ENCODE measurements at regions not wholly inside any gene's neighbourhood (a gene's known extent, or its start where the extent isn't known, plus 50 kb on each side); places are given as distances from the start of the nearest gene placed in this dataset.

- Histone ChIP-seq H3K27ac (ENCODE audit: low read depth, low read length, poor library complexity, severe bottlenecking) (no peak overlapping the region), H3K79me2 (ENCODE audit: insufficient read depth, low read length) (no peaks in the 10 kb centered on the region), H4K20me1 (ENCODE audit: insufficient read depth, low read length) (no peaks in the 10 kb centered on the region), H3K27me3 (ENCODE audit: insufficient read depth, low read length) (no peaks in the 10 kb centered on the region), H3K9me3 (ENCODE audit: low read length) (no peaks in the 10 kb centered on the region), H3F3A (ENCODE audit: insufficient read depth, low read length) (no peaks in the 10 kb centered on the region), H3K9me2 (ENCODE audit: low read depth, low read length) (no peaks in the 10 kb centered on the region), H2AFZ (ENCODE audit: low read length) (no peak overlapping the region), H3K4me1 (ENCODE audit: insufficient read depth, low read length, severe bottlenecking) (no peaks in the 10 kb centered on the region), H3K4me2 (ENCODE audit: low read length) (no peak overlapping the region), H3K36me3 (ENCODE audit: insufficient read depth, low read length) (no peaks in the 10 kb centered on the region), H3K4me3 (ENCODE audit: low read depth, low read length, poor library complexity, severe bottlenecking) (no peak overlapping the region), H3K9ac (ENCODE audit: low read length) (no peak overlapping the region)
- TF ChIP-seq CTCF (IDR thresholded peaks at IDR 0.05; ENCODE audit: low read length) = no peak
- TF ChIP-seq EZH2 (IDR thresholded peaks at IDR 0.05; ENCODE audit: borderline replicate concordance, low read length) = no peak
These were observed 67.9 kb upstream of the NOL4 start for GRCh38 chr18:34292594-34292993.

- Histone ChIP-seq H3K4me2 (ENCODE audit: low read length) (no peak overlapping the region), H3K27ac (ENCODE audit: low read depth, low read length, poor library complexity, severe bottlenecking) (no peak overlapping the region)
- no peak for TF ChIP-seq CTCF (IDR thresholded peaks at IDR 0.05; ENCODE audit: low read length)
- no peak for TF ChIP-seq EZH2 (IDR thresholded peaks at IDR 0.05; ENCODE audit: borderline replicate concordance, low read length)
These were observed 72.6 kb upstream of the NOL4 start for GRCh38 chr18:34297287-34297686.

GRCh38 chr18:34299828-34300227, 75.1 kb upstream of the NOL4 start:
- Histone ChIP-seq H4K20me1 (ENCODE audit: insufficient read depth, low read length) (no peaks in the 10 kb centered on the region), H3F3A (ENCODE audit: insufficient read depth, low read length) (no peaks in the 10 kb centered on the region), H3K36me3 (ENCODE audit: insufficient read depth, low read length) (no peaks in the 10 kb centered on the region), H3K79me2 (ENCODE audit: insufficient read depth, low read length) (no peaks in the 10 kb centered on the region), H3K9me2 (ENCODE audit: low read depth, low read length) (no peaks in the 10 kb centered on the region), H2AFZ (ENCODE audit: low read length) (no peak overlapping the region), H3K9me3 (ENCODE audit: low read length) (no peaks in the 10 kb centered on the region), H3K4me2 (ENCODE audit: low read length) (no peak overlapping the region), H3K4me3 (ENCODE audit: low read depth, low read length, poor library complexity, severe bottlenecking) (no peak overlapping the region), H3K4me1 (ENCODE audit: insufficient read depth, low read length, severe bottlenecking) (no peaks in the 10 kb centered on the region), H3K9ac (ENCODE audit: low read length) (no peak overlapping the region), H3K27me3 (ENCODE audit: insufficient read depth, low read length) (no peaks in the 10 kb centered on the region), H3K27ac (ENCODE audit: low read depth, low read length, poor library complexity, severe bottlenecking) (no peak overlapping the region)
- no peak for TF ChIP-seq CTCF (IDR thresholded peaks at IDR 0.05; ENCODE audit: low read length)
- TF ChIP-seq EZH2 (IDR thresholded peaks at IDR 0.05; ENCODE audit: borderline replicate concordance, low read length) = no peak

More at GRCh38 chr18:34297287-34297686, 72.6 kb upstream of the NOL4 start:
- Histone ChIP-seq H3K27me3 (ENCODE audit: insufficient read depth, low read length) (no peaks in the 10 kb centered on the region), H3K4me1 (ENCODE audit: insufficient read depth, low read length, severe bottlenecking) (no peaks in the 10 kb centered on the region), H3K36me3 (ENCODE audit: insufficient read depth, low read length) (no peaks in the 10 kb centered on the region), H3K9me3 (ENCODE audit: low read length) (no peaks in the 10 kb centered on the region), H3K4me3 (ENCODE audit: low read depth, low read length, poor library complexity, severe bottlenecking) (no peak overlapping the region), H3K9ac (ENCODE audit: low read length) (no peak overlapping the region), H2AFZ (ENCODE audit: low read length) (no peak overlapping the region), H3K79me2 (ENCODE audit: insufficient read depth, low read length) (no peaks in the 10 kb centered on the region), H4K20me1 (ENCODE audit: insufficient read depth, low read length) (no peaks in the 10 kb centered on the region), H3K9me2 (ENCODE audit: low read depth, low read length) (no peaks in the 10 kb centered on the region), H3F3A (ENCODE audit: insufficient read depth, low read length) (no peaks in the 10 kb centered on the region)
